ENCODE measurements at regions not wholly inside any gene's neighbourhood (a gene's known extent, or its start where the extent isn't known, plus 50 kb on each side); places are given as distances from the start of the nearest gene placed in this dataset.
"Not testable (repeated sequence)": the region's sequence is repeated elsewhere in the genome, so short reads cannot be mapped to it uniquely, and the experiment has no call there.

DNA sequence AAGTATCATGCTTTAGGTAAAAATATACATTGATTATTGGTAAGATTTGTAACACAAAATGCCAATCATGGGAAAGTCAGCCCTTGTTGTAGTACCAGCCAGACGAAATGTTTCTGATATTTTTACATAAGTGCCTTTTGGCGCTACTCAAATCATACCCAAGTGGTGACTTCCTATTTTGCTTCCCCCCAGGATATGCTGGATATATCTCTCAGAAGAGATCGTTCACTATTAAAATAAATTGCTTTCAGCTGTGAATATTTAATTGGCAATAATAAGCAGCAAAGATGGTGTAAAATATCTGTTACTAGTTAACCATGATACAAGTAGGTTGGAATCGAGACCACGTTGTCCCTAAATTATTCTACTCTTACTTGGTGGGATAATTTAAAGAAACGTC, 909.2 kb upstream of the LRRN3 start:
- no peak for DNase-seq

DNA sequence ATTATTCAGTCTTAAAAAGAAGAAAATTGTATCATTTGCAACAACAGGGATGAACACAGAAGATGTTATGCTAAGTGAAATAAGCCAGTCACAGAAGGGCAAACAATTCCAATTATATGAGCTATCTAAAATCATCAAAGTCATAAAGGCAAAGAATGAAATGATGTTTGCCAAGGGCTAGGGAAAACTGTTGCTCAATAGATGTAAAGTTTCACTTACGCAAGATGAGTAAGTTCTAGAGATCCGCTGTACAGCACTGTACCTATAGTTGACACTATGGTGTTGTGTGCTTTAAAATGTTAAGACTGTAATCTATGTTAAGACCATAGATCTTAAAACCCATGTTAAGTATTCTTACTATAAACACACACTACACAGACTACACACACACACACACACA, 904.6 kb upstream of the LRRN3 start:
- DNase-seq: no peak

DNA sequence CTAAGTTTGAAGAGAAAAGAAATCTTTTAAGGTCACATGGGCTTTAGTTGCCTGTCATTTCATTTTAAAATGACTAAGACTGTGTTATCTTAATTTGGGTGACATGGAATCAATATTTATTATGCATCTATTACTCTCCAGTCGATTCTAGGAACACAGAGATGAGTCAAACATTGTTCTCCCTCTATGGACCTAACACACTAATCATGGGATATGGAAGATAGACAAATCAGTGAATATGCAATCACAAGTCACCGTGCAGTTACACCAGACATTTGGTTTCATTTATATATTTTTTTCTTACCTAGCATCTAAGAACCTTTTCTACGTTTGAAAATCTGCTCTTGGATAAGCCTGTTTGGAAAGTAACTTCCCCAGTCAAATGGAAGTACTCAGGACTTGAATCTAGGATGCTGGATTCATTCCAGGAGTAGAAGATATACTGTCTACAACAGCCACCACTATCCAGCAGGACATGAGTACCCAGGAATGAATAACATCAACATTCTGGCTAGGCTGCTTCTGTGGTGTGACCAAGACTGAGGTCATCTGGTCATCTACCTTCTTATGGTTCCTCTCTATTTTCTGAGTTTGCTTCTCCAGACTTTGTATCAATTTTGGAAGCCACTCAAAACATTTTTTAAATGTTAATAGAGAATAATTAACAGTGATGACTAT, 902.9 kb upstream of the LRRN3 start:
- no peak for DNase-seq

DNA sequence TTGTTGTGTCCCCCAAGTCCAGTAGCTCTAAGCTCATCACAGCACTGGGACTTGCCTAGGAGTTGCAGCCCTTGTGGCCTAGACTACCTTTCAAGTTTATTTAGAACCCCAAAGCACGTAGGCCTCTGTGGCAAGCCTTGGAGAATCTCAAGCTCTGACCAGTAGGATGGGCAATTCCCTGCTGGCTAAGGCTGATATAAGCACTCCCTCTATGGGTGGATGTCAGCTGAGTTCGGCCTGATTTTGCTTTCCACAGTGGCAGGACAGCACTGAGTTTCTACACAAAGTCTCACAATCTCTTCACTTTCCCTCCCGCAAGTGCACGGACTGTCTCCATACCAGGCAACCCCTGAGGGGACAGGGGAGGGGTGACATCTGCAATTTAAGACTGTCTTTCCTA, 886.4 kb upstream of the LRRN3 start:
- DNase-seq: no peak

DNA sequence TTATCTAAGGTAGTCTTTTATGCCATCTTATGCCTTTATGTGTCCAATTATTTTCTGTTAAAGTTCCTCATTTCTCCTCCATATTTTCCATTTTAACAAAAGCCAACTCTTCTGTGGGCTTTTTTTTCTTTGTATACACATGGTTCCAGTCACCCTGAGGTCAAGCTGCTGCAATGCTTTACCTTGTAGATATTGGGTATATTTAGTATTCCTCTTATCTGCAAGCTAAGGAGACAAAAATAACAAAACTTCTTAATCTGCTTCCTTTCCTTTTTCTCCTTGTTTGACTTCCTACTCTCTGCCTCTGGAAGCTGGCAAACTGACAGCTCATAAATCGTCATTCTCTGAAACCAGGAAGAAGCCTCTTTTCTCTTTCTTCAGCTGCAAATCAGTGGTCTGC, 885.0 kb upstream of the LRRN3 start:
- no peak for DNase-seq

DNA sequence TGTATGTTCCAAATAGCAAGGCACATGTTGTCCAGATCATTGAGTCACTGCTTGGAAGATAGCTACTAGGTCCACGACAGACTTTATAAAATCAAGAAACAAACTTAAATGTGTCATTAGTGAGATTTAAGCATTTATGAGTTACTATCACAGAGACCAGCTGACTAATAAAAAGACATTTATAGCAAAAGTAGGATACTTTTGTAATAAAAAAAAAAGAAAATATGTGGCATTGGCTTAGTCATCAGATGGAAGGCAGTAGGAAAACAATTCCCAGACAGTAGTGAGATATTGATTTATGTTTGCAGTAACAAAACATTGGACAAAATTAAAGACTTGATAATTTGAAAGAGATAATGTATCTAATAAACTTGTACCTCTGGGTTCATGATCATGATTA, 881.0 kb upstream of the LRRN3 start:
- DNase-seq: no peak

DNA sequence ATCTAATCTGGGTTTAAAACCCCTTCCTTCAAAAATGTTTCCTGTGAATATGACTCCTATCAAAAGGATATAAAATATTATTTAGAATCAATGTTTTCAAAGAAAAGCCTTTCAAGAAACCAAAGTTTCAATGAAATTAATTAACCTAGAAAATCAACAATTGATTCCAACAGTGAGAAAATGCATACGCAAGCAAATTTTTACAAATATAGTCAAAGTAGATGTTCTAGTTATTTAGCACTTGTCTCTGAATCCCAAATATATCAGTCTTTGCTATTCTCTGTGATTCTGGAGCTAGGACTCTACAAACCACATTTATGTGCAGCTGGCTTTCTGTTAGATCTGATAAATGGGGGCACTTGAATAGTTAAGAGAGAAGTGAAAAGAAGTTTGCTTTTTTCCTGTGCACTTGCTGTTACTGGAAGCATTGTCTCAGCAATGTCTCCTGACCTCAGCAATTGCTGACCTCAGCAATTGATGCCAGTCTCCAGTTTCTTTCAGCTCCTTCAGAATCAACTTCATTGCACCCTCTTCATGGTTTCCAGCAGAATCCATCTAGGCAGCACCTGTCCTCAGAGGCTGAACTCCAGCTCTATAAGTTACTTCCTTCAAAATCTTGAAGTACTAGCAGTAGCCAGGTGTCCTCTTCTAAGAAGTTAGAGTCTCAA, 879.9 kb upstream of the LRRN3 start:
- no peak for DNase-seq

DNA sequence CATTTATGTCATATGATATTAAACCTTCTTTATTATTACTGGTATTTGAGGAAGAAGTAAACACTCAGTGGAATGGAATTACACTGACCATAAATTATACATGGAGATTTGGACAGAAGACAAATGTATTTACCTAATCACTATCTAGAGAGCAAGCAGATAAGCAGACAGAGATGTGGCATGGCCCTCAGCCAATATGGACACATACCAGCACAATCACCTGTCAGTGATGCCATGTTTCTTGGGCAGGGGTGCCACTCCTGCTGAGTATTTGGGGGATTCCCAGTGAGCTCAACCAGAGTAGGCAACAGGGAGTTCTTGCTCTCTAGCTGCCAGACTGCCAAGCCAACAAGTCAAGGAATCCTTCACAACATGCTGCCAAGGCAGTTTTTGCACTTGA, 866.3 kb upstream of the LRRN3 start:
- DNase-seq: no peak

DNA sequence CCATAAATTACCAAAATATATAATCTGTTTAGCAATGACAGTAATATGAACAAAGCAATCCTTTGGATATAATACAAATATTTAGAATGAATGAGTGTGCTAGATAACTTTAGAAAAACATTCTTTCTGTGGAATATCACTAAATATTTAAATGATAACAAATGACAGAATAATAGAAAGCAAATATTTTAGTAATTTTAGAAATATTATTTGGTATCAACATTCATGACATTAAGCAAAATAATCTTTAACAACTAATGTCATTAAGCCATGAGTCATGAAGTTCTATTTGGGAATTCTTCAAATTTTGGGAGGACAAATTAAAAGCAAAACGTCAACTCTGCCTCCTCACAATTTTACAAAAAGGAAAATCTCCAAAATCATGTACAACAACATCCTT, 844.8 kb upstream of the LRRN3 start:
- DNase-seq: no peak

DNA sequence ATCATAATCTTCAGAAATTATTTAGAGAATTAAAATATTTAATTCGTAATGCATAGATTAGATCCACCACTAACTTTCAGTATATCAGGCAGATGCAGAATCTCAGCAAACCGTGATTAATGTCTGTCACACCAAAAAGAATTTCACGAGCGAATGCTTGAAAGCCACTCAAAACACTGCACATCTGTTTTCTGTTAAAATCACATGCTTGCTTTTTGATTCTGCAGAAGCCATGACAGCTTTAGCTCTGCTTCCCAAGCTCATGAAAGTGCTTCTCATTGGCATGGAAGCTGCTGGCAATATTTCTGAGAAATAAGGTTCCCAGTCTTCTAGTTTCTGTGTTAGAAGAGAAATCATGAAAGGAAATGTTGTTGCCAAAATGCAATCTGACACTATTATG, 837.8 kb upstream of the LRRN3 start:
- no peak for DNase-seq

DNA sequence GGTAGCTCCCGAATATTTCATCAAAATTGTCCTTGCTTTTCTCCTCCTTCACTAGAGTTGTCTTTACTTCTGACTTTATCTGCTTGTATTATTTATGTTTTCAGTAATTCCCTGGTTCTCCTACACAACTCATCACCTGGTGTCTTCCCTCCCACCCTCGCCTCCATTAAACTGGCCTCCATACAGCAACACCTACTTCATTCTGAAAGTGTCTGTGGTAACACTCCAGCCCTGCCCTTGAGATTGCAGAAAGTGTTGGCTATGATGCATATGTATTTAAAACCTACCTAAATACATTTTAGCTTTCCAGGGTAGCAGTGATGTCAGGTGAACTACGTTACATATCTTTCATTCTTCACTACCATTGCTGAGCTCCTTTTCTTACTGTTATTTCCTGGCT, 833.3 kb upstream of the LRRN3 start:
- no peak for DNase-seq

DNA sequence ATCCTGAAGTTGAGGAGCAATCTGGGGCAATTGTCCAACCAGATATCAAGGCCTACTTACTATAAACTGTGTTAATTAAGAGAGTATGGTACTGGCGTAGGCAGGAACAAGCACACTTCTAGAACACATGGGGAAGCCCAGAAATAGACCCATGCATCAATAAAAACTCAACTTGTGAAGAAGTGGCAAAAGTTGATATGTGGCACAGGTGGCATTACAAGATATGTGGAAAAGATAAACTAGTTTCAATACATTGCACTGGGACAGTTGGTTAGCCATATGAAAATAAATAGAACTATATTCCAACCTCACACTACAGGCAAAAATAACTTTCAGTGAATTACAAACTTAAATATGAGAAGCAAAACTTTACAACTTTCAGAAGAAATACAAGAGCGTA, 828.7 kb upstream of the LRRN3 start:
- DNase-seq: no peak

DNA sequence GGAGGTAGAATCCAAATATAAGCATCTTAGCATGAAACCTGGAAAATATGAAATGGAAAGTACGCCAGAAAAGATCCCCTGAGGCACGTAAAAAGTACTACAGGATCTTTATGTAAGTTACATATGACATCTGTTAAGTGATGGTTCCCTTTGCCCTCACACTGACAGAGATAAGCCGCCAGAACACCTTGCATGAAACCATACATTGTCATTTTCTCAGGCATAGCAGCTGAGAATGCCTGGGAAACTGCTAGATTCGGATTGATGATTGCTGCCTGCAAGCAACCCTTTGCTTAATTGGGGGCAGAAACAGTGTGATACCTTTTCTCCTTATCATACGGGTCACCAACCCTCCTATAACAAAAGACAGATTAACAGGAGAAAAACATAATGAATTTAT, 826.6 kb upstream of the LRRN3 start:
- no peak for DNase-seq

DNA sequence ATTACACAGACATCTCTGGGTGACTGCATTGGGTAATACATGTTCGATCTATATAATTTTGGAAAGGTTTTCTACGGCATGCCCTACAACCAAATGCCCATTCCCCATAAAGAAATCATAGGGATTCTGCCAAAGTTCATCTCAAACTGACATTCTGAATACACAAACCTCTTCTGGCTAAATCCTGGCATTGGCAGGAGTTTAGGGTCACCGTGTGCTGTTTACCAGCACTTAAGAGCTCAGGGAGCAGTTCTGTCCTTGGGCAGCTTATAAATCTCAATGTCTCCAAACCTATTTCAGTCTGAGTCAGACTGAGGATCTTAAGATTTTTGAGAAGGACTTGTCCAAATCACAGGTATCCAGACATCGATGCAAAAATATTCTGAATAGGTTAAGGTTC, 809.6 kb upstream of the LRRN3 start:
- DNase-seq: no peak

DNA sequence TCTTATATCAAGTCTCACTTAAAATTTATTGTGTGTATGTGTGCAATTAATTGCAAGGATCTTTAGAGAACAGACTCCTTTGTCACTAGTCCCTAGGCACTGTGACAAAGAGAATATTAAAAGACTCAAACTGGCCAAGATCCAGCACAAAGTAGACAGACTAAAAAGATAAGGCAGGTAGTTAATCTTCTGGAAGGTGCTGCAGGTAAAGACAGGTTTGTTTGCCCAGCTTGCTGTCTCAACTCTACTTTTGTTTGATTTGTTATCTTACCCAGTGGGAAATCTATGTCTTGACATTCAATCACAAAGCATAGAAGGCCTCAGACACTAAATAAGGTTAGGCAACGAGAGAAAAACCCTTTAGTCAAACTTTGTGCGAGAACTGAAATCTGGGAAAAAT, 807.9 kb upstream of the LRRN3 start:
- no peak for DNase-seq

DNA sequence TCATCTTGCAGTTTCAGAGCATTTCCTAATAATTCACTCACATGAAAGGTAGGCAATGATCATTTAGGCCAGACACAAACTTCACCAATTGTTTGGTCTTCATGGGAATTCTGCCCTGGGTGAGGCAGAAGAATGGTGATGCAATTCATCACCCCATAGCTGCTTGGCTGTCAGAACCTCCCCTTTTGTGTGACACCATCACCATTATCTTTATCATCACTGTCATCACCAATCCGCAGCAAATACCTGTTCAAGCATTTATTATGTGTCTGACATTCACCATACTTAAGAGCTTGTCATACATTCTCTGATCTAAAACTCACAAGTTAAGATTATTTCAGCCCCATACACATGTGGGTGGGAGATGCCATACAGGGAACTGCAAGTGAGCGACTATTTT, 799.5 kb upstream of the LRRN3 start:
- DNase-seq: no peak

DNA sequence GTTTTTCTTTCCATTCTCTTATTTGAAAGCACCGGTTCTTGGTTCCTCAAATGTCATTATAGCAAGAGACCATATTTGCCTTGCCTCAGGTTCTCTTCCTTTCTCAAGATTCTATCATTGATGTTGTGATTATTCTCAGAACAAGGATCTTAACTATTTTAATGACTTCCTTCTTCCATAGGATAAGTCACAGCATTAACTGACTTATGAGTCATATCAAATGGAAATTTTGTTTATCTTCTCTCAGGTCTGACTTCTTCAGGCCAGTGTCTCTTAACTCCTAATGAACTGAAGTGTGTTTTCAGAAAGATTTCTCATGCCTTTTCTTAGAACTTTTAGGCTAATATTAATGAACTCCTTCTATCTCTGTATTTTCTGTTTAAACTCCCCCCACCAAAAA, 794.6 kb upstream of the LRRN3 start:
- DNase-seq: no peak

DNA sequence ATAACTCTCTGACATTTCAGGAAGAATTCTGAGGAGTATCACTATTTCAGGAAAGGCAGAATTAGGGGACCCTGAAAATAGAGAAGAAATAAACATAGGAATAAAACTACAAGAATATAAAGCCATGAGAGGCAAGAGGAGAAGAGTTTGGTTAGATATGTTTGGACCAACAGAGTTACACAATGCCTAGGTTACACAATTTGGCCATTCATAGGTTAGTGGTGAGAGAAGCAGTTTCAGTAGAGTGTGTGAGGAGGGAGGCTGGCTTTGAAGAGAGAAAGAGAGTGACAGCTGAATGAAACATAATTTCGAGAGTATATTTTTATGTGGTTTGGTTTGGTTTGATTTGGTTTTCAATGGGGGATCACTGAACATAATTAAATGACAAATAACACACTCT, 783.2 kb upstream of the LRRN3 start:
- no peak for DNase-seq

DNA sequence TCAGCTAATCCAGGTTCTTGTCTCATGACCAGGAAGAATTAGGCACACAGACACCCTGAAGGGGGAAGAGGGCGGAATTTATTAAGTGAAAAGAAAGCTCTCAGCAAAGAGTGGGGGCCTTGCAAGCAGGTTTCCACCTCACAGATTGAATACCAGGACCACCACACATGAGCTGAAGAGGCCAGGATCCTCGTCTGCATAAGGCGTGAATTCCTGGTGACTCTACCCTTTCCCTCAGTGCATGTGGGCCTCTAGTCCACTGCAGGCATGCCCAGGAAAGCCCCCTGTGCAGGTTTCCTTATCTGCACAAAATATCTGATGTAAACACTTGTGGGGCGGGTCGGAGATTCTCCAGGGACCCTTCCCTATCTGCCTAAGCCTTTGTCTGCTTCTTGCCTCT, 782.1 kb upstream of the LRRN3 start:
- no peak for DNase-seq

DNA sequence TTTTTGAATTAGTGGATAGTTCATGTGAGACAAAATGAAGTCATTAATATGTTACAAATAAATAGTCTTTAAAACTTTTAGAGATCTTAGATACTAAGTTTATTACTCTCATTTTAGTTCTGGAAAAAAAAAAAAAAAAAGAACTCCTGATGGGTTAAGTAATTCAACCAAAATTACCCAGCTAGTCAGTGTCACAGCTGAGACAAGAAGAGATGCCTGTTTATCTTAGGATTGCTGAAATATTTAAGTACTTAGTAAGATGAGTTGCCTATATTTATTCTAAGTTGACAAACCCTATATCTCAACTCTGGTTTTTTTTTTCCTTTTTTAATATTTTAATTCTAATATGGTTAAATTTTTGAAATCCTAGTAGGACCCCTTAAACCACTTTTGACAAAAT, 781.0 kb upstream of the LRRN3 start:
- DNase-seq: no peak

DNA sequence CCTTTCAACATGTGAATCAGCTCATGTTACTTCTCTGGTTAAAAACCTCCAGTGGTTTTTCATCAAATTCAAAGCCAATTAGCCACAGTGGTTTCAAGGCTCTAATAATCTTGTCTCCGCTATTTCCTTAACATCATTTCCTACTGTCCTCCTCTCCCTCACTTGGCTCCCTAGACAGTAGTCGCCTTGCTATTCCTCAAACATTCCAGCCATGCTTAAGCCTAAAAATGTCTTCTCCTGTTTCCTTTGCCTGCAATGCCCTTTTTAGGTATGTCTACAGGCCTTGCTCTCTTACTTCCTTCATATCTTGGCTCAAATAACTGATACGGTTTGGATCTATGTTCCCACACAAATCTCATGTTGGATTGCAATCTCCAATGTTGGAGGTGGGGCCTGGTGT, 779.4 kb upstream of the LRRN3 start:
- DNase-seq: no peak

DNA sequence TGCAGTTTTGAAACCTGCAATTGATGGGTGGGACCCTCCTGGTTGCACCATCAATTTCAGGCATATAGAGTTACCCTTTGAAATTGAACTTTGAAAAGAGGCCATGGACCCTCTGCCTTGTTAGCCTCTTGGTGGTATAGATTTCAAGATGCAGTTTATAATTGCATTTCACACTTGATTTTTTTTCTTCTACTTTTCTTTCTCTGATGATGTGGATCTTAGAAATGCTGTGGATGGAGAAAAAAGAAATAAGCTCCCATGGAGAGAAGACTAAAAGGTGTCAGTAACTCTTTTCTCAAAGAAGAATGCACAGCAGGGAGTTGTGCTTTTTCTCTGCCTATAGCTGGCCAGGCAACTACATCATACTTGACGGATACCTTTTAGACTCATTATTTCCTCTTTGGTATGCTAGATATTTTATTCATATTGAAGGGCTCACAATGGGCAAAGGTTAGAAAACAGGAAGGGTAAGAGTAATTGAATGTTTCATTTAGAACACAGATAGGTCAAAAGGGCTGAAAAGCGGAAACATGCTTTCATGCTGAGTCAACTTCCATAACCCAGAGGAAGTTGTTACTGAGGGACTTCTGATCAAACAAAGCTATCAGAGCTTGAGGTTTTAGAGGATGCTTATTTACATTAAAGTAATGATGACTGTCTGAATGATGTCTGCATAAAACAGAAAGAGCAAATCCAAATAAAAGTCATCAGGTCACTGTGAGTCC, 773.2 kb upstream of the LRRN3 start:
- no peak for DNase-seq

DNA sequence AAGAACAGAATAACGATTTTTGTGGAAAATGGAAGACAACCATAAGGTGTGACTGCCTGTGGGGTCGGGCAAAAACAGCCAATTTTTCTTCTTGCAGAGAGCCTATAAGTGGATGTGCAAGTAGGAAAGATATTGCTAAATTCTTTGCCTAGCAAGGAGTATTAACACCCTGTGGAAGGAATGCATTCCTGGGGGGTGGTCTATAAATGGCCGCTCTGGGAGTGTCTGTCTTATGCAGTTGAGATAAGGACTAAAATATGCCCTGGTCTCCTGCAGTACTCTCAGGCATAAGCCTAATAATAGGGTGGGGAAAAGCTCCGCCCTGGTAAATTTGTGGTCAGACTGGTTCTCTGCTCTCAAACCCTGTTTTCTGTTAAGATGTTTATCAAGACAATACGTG, 770.6 kb upstream of the LRRN3 start:
- DNase-seq: not testable (repeated sequence)

DNA sequence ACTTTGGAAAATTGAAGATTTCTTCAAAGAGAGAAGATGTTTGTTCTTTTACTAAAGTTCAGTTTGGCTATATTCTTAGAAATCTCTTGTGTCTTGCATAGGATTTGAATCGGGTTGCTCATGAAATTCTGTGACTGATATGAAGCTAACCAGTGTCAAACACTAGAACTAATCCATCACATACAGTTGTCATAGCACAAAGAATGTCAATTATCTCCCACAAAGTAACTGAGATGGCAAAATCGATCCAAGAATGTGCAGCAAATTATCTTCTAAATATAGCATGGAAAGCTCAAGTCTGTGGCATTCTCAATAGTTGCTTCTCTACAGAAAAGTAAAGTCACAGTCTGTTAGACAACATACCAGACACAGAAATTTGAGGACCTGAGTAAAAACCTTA, 768.1 kb upstream of the LRRN3 start:
- no peak for DNase-seq

DNA sequence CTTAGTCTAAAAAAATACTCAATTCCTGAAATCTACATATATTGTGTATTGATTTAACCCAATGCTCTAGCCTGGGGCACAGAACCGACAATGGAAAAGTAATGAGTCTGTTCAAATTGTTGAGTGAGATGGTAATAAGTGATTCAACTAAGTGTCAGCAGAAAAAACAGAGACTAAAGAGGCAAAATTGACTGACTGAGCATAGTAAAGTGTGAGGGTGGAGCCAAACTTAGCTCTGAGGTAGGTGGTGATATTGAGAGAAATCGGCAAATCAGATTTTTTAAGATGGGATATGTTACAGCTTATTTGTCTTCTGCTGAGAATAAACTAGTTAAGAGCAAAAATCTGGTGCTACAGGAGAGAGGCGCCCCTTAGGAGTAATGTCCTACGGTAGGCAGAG, 764.0 kb upstream of the LRRN3 start:
- no peak for DNase-seq

Measured in NCI-H510A treated with DMSO at 0.1 percent for 48 hours (cell line).